ENCODE measurements at regions not wholly inside any gene's neighbourhood (a gene's known extent, or its start where the extent isn't known, plus 50 kb on each side); places are given as distances from the start of the nearest gene placed in this dataset.
A peak's percentile ranks its signal among the peaks of the same experiment; 100 is the strongest.

GRCh38 chr17:69716556-69716955 is 302.1 kb downstream of the MAP2K6 start:
- H3K27ac ChIP-seq, result peak overlapping the region in 1 of 2 donors; percentile 70
- H3K9me3 ChIP-seq, result no peaks in the 10 kb centered on the region
- 45 to 57% (median 54%) methylated on average over 6 of the region's 6 CpGs for WGBS, 3 donors
- H3K4me3 ChIP-seq, result no peak overlapping the region
- intact Hi-C loops (cut with DNase I), result no loop called here
- peaks cover 5% of the 10 kb centered on the region for H3K4me1 ChIP-seq (ENCODE audit: insufficient read depth)
- no peak for DNase-seq
- H3K36me3 ChIP-seq, result no peaks in the 10 kb centered on the region
- TF ChIP-seq EP300 (IDR thresholded peaks at IDR 0.05), result no peak
- no peak for TF ChIP-seq POLR2A (IDR thresholded peaks at IDR 0.05)
- TF ChIP-seq CTCF (IDR thresholded peaks at IDR 0.05), result no peak
- no peaks in the 10 kb centered on the region for H3K27me3 ChIP-seq

GRCh38 chr17:69717214-69717613 is 302.7 kb downstream of the MAP2K6 start:
- Histone ChIP-seq H3K4me3 (no peak overlapping the region), H3K4me1 (ENCODE audit: insufficient read depth) (peaks cover 5% of the 10 kb centered on the region), H3K27me3 (no peaks in the 10 kb centered on the region), H3K9me3 (no peaks in the 10 kb centered on the region), H3K27ac (peak overlapping the region; percentile 31 to 70), H3K36me3 (no peaks in the 10 kb centered on the region)
- 32 to 38% (median 38%) methylated on average over 2 of the region's 2 CpGs for WGBS, 3 donors
- DNase-seq, result no peak
- intact Hi-C loops (cut with DNase I), result no loop called here
- TF ChIP-seq CTCF (IDR thresholded peaks at IDR 0.05), result no peak
- no peak for TF ChIP-seq POLR2A (IDR thresholded peaks at IDR 0.05)
- TF ChIP-seq EP300 (IDR thresholded peaks at IDR 0.05), result no peak

- H3K9me3 ChIP-seq, result no peaks in the 10 kb centered on the region
- no peaks in the 10 kb centered on the region for H3K36me3 ChIP-seq
- H3K27me3 ChIP-seq, result no peaks in the 10 kb centered on the region
- 31 to 47% (median 36%) methylated on average over 4 of the region's 4 CpGs for WGBS, 3 donors
- no peak for DNase-seq
- no peak overlapping the region for H3K4me3 ChIP-seq
- intact Hi-C loops (cut with DNase I), result no loop called here
- peak overlapping the region in 1 of 2 donors; percentile 70 for H3K27ac ChIP-seq
- peaks cover 5% of the 10 kb centered on the region for H3K4me1 ChIP-seq (ENCODE audit: insufficient read depth)
- TF ChIP-seq EP300 (IDR thresholded peaks at IDR 0.05), result no peak
- TF ChIP-seq POLR2A (IDR thresholded peaks at IDR 0.05), result no peak
- TF ChIP-seq CTCF (IDR thresholded peaks at IDR 0.05), result no peak
Measured at GRCh38 chr17:69717819-69718218, 303.3 kb downstream of the MAP2K6 start.

- TF ChIP-seq CTCF (IDR thresholded peaks at IDR 0.05) (no peak), EP300 (IDR thresholded peaks at IDR 0.05) (no peak)
- DNase-seq, result no peak
- WGBS, 3 donors, result 79 to 83% (median 82%) methylated on average over 8 of the region's 8 CpGs
- H3K27me3 ChIP-seq, result no peaks in the 10 kb centered on the region
- no peaks in the 10 kb centered on the region for H3K36me3 ChIP-seq
- intact Hi-C loops (cut with DNase I), result no loop called here
- H3K9me3 ChIP-seq, result no peaks in the 10 kb centered on the region
- no peak overlapping the region for H3K27ac ChIP-seq
- peaks cover 5% of the 10 kb centered on the region for H3K4me1 ChIP-seq (ENCODE audit: insufficient read depth)
- no peak overlapping the region for H3K4me3 ChIP-seq
Measured at GRCh38 chr17:69719474-69720048, 305.1 kb downstream of the MAP2K6 start.

All from ovary (tissue), 7 donors.